ENCODE measurements at regions not wholly inside any gene's neighbourhood (a gene's known extent, or its start where the extent isn't known, plus 50 kb on each side); places are given as distances from the start of the nearest gene placed in this dataset.

GRCh38 chr12:125283521-125283920, 218.3 kb downstream of the AACS start:
- TF ChIP-seq CTCF (IDR thresholded peaks at IDR 0.05): no peak
- H3K27ac ChIP-seq: no peak overlapping the region
- no peak for DNase-seq
- no peak for ATAC-seq
- no peaks in the 10 kb centered on the region for H3K9me3 ChIP-seq
- H3K36me3 ChIP-seq: no peaks in the 10 kb centered on the region
- no peak overlapping the region for H3K4me3 ChIP-seq
- intact Hi-C loops (cut with DNase I): no loop called here
- no peaks in the 10 kb centered on the region for H3K4me1 ChIP-seq
- H3K27me3 ChIP-seq: peaks cover 11% of the 10 kb centered on the region

GRCh38 chr12:125284087-125284486, 218.9 kb downstream of the AACS start:
- no peak for TF ChIP-seq CTCF (IDR thresholded peaks at IDR 0.05)
- no peak for ATAC-seq

GRCh38 chr12:125284945-125285685, 219.9 kb downstream of the AACS start:
- TF ChIP-seq CTCF (IDR thresholded peaks at IDR 0.05): no peak
- DNase-seq (no peak), ATAC-seq (no peak)
- Histone ChIP-seq H3K27me3 (peaks cover 5% of the 10 kb centered on the region), H3K9me3 (no peaks in the 10 kb centered on the region), H3K27ac (no peak overlapping the region), H3K4me3 (no peak overlapping the region), H3K4me1 (no peaks in the 10 kb centered on the region), H3K36me3 (no peaks in the 10 kb centered on the region)
- intact Hi-C loops (cut with DNase I): no loop called here

More at GRCh38 chr12:125284087-125284486, 218.9 kb downstream of the AACS start:
- Histone ChIP-seq H3K4me1 (no peaks in the 10 kb centered on the region), H3K4me3 (no peak overlapping the region), H3K27ac (no peak overlapping the region), H3K27me3 (peaks cover 11% of the 10 kb centered on the region), H3K36me3 (no peaks in the 10 kb centered on the region), H3K9me3 (no peaks in the 10 kb centered on the region)
- intact Hi-C loops (cut with DNase I): no loop called here
- no peak for DNase-seq

GRCh38 chr12:125286005-125286727, 220.9 kb downstream of the AACS start:
- H3K36me3 ChIP-seq: no peaks in the 10 kb centered on the region
- DNase-seq (no peak), ATAC-seq (no peak)
- H3K9me3 ChIP-seq: no peaks in the 10 kb centered on the region
- no peaks in the 10 kb centered on the region for H3K27me3 ChIP-seq
- H3K27ac ChIP-seq: no peak overlapping the region
- H3K4me3 ChIP-seq: no peak overlapping the region
- TF ChIP-seq CTCF (IDR thresholded peaks at IDR 0.05): no peak
- intact Hi-C loops (cut with DNase I): no loop called here
- no peaks in the 10 kb centered on the region for H3K4me1 ChIP-seq

- no peaks in the 10 kb centered on the region for H3K36me3 ChIP-seq
- intact Hi-C loops (cut with DNase I): no loop called here
- H3K4me3 ChIP-seq: no peak overlapping the region
- DNase-seq (no peak), ATAC-seq (no peak)
- H3K27me3 ChIP-seq: no peaks in the 10 kb centered on the region
- H3K4me1 ChIP-seq: no peaks in the 10 kb centered on the region
- H3K9me3 ChIP-seq: no peaks in the 10 kb centered on the region
- TF ChIP-seq CTCF (IDR thresholded peaks at IDR 0.05): no peak
- H3K27ac ChIP-seq: no peak overlapping the region
Measured at GRCh38 chr12:125287155-125287847, 222.1 kb downstream of the AACS start.

Measured in upper lobe of right lung (tissue), 1 donor.